ENCODE measurements at regions not wholly inside any gene's neighbourhood (a gene's known extent, or its start where the extent isn't known, plus 50 kb on each side); places are given as distances from the start of the nearest gene placed in this dataset.
"Not testable (repeated sequence)": the region's sequence is repeated elsewhere in the genome, so short reads cannot be mapped to it uniquely, and the experiment has no call there.

DNA sequence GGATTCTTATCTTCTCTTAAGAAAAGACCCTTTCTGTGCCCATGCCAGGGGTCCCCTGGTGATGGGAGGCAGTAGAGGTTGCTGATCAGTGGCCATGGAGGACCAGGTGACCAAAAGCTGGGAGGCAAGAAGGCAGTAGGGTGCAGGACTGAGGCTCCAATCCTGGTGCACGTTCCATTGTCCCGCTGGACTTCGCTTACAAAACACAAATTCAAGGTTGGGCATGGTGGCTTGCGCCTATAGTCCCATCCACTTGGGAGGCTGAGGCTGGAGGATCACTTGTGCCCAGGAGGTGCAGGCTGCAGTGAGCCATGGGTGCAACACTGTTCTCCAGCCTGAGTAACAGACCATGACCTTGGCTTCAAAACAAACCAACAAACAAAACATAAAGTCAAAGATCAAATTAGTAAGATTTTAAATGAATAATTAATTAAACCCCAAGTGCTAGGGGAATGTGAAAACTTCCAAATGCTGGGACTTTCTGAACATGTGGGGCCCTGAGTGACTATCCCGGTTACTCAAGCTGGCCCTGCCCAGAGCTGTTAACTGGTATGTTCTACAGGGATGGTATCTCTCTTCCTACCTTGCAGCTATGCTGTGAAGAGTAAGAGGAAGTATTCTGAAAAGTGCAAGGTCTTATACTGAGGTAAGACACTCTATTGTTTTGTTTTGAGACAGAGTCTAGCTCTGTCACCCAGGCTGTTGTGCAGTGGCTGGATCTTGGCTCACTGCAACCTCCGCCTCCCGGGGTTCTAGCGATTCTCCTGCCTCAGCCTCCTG is 97.6 kb downstream of the LYZL2 start:
- no peak for DNase-seq

DNA sequence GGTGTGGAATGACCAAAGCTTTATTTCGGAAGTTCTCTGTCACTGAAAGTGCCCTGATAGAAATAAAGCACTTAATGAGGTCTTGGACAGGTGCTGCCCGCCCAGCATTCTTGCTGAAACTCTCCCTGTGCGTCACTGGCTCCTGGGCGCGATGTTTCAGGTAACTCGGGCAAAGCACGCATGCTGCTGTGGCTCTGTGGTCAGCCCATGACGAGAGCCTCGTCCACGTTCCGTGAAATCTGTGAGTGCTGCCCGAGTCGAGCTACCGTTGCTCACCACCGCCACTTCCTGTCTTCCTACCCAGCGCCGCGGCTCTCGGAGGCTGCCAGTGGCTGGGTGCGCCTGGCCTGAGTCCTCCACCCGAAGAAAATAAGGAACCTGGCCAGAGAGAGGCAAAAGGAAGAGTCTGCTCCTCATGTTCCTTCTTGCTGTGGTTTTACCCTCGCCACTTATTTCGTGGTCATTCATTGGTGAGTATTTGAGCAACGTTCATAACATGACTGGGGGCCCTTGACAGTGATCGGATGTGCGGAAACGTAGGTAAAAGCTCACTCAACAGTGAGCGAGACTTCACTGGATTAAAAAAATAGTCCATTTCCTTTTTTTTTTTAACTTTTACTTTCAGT is 95.5 kb downstream of the MAP3K8 start:
- DNase-seq, result no peak

DNA sequence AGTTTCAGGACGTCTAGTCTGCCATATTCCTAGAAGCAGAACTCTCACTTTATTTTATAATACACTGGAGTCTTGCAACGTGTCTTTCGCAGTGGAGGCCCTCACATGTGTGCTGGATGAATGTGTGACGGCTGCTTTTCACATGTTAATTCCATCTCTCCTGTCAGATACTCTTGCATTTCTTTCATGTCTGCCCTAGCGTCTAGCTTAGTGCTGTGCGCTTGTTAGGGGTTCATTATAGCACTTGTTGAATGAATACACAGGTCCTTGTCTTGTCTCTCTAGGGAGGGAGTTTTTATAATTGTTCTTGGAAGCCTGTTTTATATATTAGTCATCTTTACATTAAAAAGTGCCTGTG is 94.4 kb downstream of the MAP3K8 start:
- no peak for DNase-seq

GRCh38 chr10:30527623-30528428 is 93.8 kb downstream of the MAP3K8 start:
- no peak for DNase-seq

GRCh38 chr10:30522661-30523078 is 88.7 kb downstream of the MAP3K8 start:
- not testable (repeated sequence) for DNase-seq

GRCh38 chr10:30518907-30519306 is 84.9 kb downstream of the MAP3K8 start:
- DNase-seq, result no peak

Data from NCI-H226 (cell line).